ENCODE measurements at regions not wholly inside any gene's neighbourhood (a gene's known extent, or its start where the extent isn't known, plus 50 kb on each side); places are given as distances from the start of the nearest gene placed in this dataset.
A peak's percentile ranks its signal among the peaks of the same experiment; 100 is the strongest.
"Not testable (repeated sequence)": the region's sequence is repeated elsewhere in the genome, so short reads cannot be mapped to it uniquely, and the experiment has no call there.

- FAIRE-seq (no peak), DNase-seq (ENCODE audit: low spot score in 2 of 2) (no peak)
Observed at GRCh38 chr10:94123258-94123995, 129.7 kb downstream of the PLCE1 start.

- DNase-seq (ENCODE audit: low spot score in 2 of 2); FAIRE-seq: not testable (repeated sequence)
Observed at GRCh38 chr10:94124147-94124546, 130.4 kb downstream of the PLCE1 start.

DNA sequence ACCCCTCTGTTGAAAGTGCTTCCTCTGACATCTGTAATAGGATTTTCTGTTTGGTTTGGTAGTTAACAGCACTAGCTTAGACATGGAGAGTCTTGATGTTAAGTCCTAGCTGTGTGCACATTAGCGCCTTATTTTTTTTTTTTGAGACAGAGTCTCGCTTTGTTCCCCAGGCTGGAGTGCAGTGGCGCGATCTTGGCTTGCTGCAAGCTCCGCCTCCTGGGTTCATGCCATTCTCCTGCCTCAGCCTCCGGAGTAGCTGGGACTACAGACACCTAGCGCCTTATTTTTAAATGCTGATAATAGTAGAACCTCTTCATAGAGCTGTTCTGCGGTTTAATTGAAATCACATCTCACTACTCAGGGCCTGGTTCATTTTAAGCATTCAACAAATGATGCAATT lies 131.5 kb downstream of the PLCE1 start:
- DNase-seq (ENCODE audit: low spot score in 2 of 2); FAIRE-seq: not testable (repeated sequence)

DNA sequence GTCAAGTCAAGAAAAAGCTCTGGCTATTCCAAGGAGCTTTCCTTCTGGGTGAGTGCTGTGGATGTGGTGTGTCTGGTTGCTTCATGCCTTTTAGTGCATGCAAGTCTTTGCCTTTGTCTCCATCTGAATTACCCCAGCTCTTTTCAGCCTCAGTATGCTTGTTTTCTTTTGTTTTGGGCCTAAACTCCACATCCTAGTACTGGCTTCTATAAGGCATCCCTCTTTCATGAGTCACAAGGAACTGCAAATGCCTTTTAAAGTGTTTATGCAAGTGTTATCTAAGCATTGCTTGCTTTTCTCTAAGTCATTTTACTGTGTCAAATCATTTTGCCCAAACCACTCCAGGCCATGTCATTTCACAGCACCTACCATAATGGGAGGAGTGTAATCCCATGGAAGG lies 132.1 kb downstream of the PLCE1 start:
- DNase-seq (ENCODE audit: low spot score in 2 of 2) (no peak), FAIRE-seq (no peak)

- no peak for FAIRE-seq
- DNase-seq (ENCODE audit: low spot score in 2 of 2) = peak in 1 of 2 donors; percentile 14
Observed at GRCh38 chr10:94129393-94130130, 135.8 kb downstream of the PLCE1 start.

- DNase-seq (ENCODE audit: low spot score in 2 of 2) = no peak
Observed at GRCh38 chr10:94131885-94132284, 138.2 kb downstream of the PLCE1 start.

GRCh38 chr10:94133239-94133638 lies 139.5 kb downstream of the PLCE1 start:
- FAIRE-seq (no peak), DNase-seq (ENCODE audit: low spot score in 2 of 2) (no peak)

More at GRCh38 chr10:94131885-94132284, 138.2 kb downstream of the PLCE1 start:
- FAIRE-seq = no peak

DNA sequence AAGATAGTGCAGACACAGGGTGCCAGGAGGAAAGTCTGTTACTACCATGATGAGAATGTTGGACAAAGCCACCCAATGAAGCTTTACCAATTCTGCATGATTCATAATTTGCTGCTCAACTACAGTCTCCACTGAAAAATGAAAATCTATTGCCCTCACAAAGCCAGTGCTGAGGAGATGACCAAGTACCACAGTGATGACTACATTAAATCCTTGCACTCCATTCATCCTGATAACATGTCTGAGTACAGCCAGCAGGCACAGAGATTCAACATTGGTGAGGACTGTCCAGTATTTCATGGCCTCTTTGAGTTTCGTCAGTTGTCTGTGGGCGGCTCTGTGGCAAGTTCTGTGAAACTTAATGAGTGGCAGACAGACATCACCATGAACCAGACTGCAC lies 144.0 kb downstream of the PLCE1 start:
- FAIRE-seq (no peak), DNase-seq (ENCODE audit: low spot score in 2 of 2) (no peak)

DNA sequence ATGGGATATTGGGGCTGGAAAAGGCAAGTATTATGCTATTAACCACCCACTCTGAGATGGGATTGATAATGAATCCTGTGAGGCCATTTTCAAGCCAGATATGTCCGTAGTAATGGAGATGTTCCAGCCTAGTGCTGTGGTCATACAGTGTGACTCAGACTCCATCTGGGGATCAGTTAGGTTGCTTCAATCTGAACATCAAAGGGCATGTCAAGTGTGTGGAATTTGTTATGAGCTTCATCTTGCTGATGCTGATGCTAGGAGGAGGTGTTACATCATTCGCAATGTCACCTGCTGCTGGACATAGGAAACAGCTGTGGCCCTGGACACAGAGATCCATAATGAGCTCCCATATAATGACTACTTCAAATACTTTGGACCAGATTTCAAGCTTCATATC lies 144.7 kb downstream of the PLCE1 start:
- DNase-seq (ENCODE audit: low spot score in 2 of 2) = no peak
- no peak for FAIRE-seq

GRCh38 chr10:94143261-94143660 lies 149.5 kb downstream of the PLCE1 start:
- DNase-seq (ENCODE audit: low spot score in 2 of 2) = no peak
- no peak for FAIRE-seq

GRCh38 chr10:94146313-94146712 lies 152.6 kb downstream of the PLCE1 start:
- FAIRE-seq (no peak), DNase-seq (ENCODE audit: low spot score in 2 of 2) (no peak)

- DNase-seq (ENCODE audit: low spot score in 2 of 2) = no peak
- no peak for FAIRE-seq
Observed at GRCh38 chr10:94146746-94147145, 153.0 kb downstream of the PLCE1 start.

DNA sequence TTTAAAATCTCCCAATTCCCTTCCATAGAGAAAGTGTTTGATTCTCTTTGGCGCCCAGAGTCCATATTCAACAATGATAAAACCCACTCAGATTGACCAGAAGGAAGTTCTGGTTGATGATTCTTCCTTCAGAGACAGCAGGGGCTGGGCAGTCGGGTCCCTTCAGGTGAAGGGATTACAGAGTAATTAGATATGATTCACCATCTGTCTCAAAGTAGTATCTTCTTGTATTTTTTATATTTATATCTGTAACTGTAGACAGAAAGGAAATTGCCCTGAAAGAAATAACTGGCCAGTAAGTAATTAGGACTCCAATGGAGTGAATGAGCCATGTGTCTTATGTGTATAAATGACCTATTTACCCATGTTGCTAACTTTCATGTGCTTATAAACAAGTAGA lies 156.0 kb downstream of the PLCE1 start:
- no peak for FAIRE-seq

DNA sequence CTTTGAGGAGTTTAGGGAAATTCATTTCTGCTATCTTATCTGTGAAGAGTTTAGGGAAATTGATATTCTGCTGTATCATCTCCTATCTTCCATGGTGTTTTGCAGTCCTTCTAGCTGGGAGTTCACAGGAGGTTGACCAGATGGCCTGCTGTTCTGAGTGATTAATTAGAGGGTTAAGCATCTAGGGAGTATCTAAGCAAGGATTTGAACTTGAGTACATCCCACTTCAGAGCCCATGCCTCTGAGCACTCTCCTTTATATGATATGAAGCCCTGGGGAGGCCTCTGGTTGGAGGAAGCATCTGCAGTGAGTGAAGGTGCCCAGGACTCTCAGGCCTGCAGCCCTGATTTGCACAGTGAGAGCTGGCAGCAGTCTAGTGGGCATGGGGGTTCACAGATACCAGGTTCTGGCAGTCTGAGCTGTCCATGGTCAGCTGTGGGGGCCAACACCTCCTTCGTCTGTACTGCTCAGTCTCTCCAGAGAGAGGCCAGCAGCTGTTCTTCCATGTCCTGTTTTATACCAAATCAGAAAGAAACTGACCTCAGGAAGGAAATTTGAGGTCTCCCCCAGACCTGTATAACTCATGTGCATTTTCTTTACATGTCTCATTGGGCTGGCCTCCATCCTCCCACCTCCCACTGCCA lies 156.9 kb downstream of the PLCE1 start:
- DNase-seq (ENCODE audit: low spot score in 2 of 2) (no peak), FAIRE-seq (no peak)

More for the DNA sequence above, 156.0 kb downstream of the PLCE1 start:
- no peak for DNase-seq (ENCODE audit: low spot score in 2 of 2)

DNA sequence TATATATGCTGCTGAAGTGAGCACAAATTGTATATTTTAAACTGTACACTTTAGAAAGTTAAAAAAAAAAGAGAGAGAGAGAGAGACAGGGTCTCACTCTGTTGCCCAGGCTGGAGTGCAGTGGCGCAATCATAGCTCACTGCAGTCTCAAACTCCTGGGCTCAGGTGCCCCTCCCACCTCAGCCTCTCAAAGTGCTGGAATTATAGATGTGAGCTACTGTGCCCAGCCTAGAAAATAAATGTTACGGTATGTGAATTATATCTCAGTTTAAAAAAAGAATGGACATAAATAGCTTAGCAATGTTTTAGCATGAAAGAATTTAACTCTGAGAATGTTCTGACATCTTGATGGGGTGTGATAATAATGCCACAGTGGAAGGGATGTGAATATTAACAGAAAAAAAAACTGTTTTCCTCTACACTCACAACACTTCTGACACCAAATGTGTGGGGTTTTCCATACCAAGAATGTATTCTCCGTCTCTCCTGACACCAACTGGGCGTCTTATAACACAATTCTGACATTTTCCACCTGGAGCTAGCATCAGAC lies 162.1 kb downstream of the PLCE1 start:
- FAIRE-seq (no peak), DNase-seq (ENCODE audit: low spot score in 2 of 2) (no peak)

GRCh38 chr10:94156453-94156852 lies 162.7 kb downstream of the PLCE1 start:
- DNase-seq (ENCODE audit: low spot score in 2 of 2) = no peak
- no peak for FAIRE-seq

DNA sequence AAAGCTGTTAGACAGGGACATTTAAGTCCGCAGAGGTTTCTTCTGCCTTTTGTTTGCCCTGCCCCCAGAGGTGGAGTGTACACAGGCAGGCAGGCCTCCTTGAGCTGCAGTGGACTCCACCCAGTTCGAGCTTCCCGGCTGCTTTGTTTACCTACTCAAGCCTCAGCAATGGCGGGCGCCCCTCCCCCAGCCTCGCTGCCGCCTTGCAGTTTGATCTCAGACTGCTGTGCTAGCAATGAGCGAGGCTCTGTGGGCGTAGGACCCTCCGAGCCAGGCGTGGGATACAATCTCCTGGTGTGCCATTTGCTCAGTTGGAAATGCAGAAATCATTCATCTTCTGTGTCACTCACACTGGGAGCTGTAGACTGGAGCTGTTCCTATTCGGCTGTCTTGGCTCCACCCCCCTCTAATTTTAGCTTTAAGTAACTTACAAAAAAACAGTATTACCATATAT lies 171.5 kb downstream of the PLCE1 start:
- FAIRE-seq; DNase-seq (ENCODE audit: low spot score in 2 of 2): not testable (repeated sequence)

GRCh38 chr10:94172332-94172731 lies 178.6 kb downstream of the PLCE1 start:
- no peak for FAIRE-seq

GRCh38 chr10:94173594-94173993 lies 179.9 kb downstream of the PLCE1 start:
- no peak for DNase-seq (ENCODE audit: low spot score in 2 of 2)
- FAIRE-seq = no peak

More at GRCh38 chr10:94172332-94172731, 178.6 kb downstream of the PLCE1 start:
- DNase-seq (ENCODE audit: low spot score in 2 of 2) = no peak

DNA sequence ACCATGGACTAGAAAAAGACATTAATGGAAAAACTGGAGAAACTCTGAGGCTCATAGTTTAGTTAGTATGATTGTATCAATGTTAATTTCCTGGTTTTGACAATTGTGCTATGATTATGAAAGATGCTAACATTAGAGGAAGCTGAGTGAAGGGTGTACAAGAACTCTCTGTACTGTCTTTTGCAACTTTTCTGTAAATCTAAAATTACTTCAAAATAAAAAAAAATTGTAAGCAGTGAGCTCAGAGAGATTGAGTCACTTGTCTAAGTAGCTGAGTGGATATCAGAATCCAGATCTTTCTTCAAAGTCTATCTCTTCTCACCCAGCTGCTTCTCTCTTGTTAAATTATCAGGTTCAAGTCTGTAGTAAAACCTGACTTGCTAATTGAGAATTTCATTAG lies 181.1 kb downstream of the PLCE1 start:
- FAIRE-seq = no peak
- DNase-seq (ENCODE audit: low spot score in 2 of 2) = no peak

Measured in frontal cortex (tissue), 3 donors.